Colonic mucosa (tissue), 4 donors: ENCODE measurements at regions not wholly inside any gene's neighbourhood (a gene's known extent, or its start where the extent isn't known, plus 50 kb on each side); places are given as distances from the start of the nearest gene placed in this dataset.
"Not testable (repeated sequence)": the region's sequence is repeated elsewhere in the genome, so short reads cannot be mapped to it uniquely, and the experiment has no call there.

Experiments used
- DNase-seq: peaks from one replicate; pipeline ENCODE4 v3.0.0-alpha.2; 2020
- H3K27ac ChIP-seq: fragments of 200-600 bp; one replicate; pipeline ENCODE4 v1.8.0; 2021
- H3K27me3 ChIP-seq: fragments of 200-600 bp; one replicate; pipeline ENCODE4 v1.8.0; 2021
- H3K36me3 ChIP-seq: fragments of 200-600 bp; one replicate; pipeline ENCODE4 v1.8.0; 2021
- H3K4me1 ChIP-seq: fragments of 200-600 bp; one replicate; pipeline ENCODE4 v1.8.0; 2021; ENCODE audit warnings: mild to moderate bottlenecking
- H3K4me3 ChIP-seq: fragments of 200-600 bp; one replicate; pipeline ENCODE4 v1.8.0; 2021
- H3K9ac ChIP-seq, 2 donors: one replicate each; pipeline ENCODE4 v1.7.0; 2013; ENCODE audit warnings: control low read depth in 2 of 2, low read depth in 2 of 2, low read length in 2 of 2
- H3K9me3 ChIP-seq: fragments of 200-600 bp; one replicate; pipeline ENCODE4 v1.8.0; 2021
- CTCF ChIP-seq: fragments of 200-600 bp; IDR thresholded peaks from one replicate; pipeline ENCODE4 v1.8.0; 2022; ENCODE audit warnings: antibody characterized with exemption, mild to moderate bottlenecking
- intact Hi-C: fragments of 100-400 bp; cut with DNase I; formaldehyde crosslinking; loops from one replicate; pipeline ENCODE4 v1.14.1; 2022
- donor health status: healthy.
- donor health status: DM: no; HTN: no; CAD: no.
- donor health status: DM: no; HTN: no; CAD: no.

GRCh38 chr17:33925649-33926048 is 329.4 kb upstream of the CCL2 start:
- intact Hi-C loops: no loop called here
- H3K4me3 ChIP-seq: no peak overlapping the region

GRCh38 chr17:33927732-33928133 is 327.4 kb upstream of the CCL2 start:
- Histone ChIP-seq H3K27ac (no peak overlapping the region), H3K36me3 (no peaks in the 10 kb centered on the region), H3K4me1 (no peaks in the 10 kb centered on the region), H3K9ac (no peak overlapping the region), H3K27me3 (no peaks in the 10 kb centered on the region), H3K4me3 (no peak overlapping the region), H3K9me3 (no peaks in the 10 kb centered on the region)
- TF ChIP-seq CTCF: no peak
- intact Hi-C loops: no loop called here
- DNase-seq: no peak

More at GRCh38 chr17:33925649-33926048, 329.4 kb upstream of the CCL2 start:
- TF ChIP-seq CTCF: no peak
- Histone ChIP-seq H3K36me3 (no peaks in the 10 kb centered on the region), H3K9me3 (no peaks in the 10 kb centered on the region), H3K9ac (no peak overlapping the region), H3K27me3 (no peaks in the 10 kb centered on the region), H3K4me1 (no peaks in the 10 kb centered on the region), H3K27ac (no peak overlapping the region)
- DNase-seq: no peak

GRCh38 chr17:33929181-33929724 is 325.8 kb upstream of the CCL2 start:
- Histone ChIP-seq H3K27me3 (no peaks in the 10 kb centered on the region), H3K4me1 (no peaks in the 10 kb centered on the region), H3K9ac (no peak overlapping the region), H3K4me3 (no peak overlapping the region), H3K27ac (no peak overlapping the region), H3K36me3 (no peaks in the 10 kb centered on the region), H3K9me3 (no peaks in the 10 kb centered on the region)
- DNase-seq: no peak
- TF ChIP-seq CTCF: no peak
- intact Hi-C loops: no loop called here

- H3K36me3 ChIP-seq, H3K27ac ChIP-seq, DNase-seq, intact Hi-C loops, H3K4me1 ChIP-seq, H3K9me3 ChIP-seq, H3K9ac ChIP-seq, H3K27me3 ChIP-seq, H3K4me3 ChIP-seq: not testable (repeated sequence)
Measured at GRCh38 chr17:33931148-33931814, 323.8 kb upstream of the CCL2 start.

- DNase-seq: no peak
- no peak for TF ChIP-seq CTCF
- no peaks in the 10 kb centered on the region for H3K27me3 ChIP-seq
- no peaks in the 10 kb centered on the region for H3K36me3 ChIP-seq
- H3K4me1 ChIP-seq: no peaks in the 10 kb centered on the region
- H3K9ac ChIP-seq: no peak overlapping the region
- no peak overlapping the region for H3K27ac ChIP-seq
- intact Hi-C loops: no loop called here
- H3K4me3 ChIP-seq: no peak overlapping the region
- no peaks in the 10 kb centered on the region for H3K9me3 ChIP-seq
Measured at GRCh38 chr17:33932996-33933395, 322.1 kb upstream of the CCL2 start.

GRCh38 chr17:33933576-33933975 is 321.5 kb upstream of the CCL2 start:
- no peak for TF ChIP-seq CTCF
- Histone ChIP-seq H3K9me3 (no peaks in the 10 kb centered on the region), H3K27me3 (no peaks in the 10 kb centered on the region), H3K4me3 (no peak overlapping the region), H3K36me3 (no peaks in the 10 kb centered on the region), H3K27ac (no peak overlapping the region), H3K9ac (no peak overlapping the region), H3K4me1 (no peaks in the 10 kb centered on the region)
- intact Hi-C loops: no loop called here
- DNase-seq: no peak
